ENCODE measurements at regions not wholly inside any gene's neighbourhood (a gene's known extent, or its start where the extent isn't known, plus 50 kb on each side); places are given as distances from the start of the nearest gene placed in this dataset.

GRCh38 chr5:110913221-110913620, 158.3 kb upstream of the TSLP start:
- ATAC-seq: no peak

GRCh38 chr5:110916381-110917049, 155.0 kb upstream of the TSLP start:
- 22 to 33% (median 25%) methylated on average over 6 of the region's 6 CpGs for WGBS, 4 donors
- no peak overlapping the region for H3K4me3 ChIP-seq
- no peaks in the 10 kb centered on the region for H3K36me3 ChIP-seq
- intact Hi-C loops (cut with DNase I): loop anchor here in 1 of 10 donors (5.0 kb wide), 1 partner anchor 156 kb away; the partner anchor contains the start of gene TSLP
- H3K27ac ChIP-seq: peak overlapping the region in 11 of 12 donors; percentile 52 to 85 (median 71)
- no peak for DNase-seq
- no peak for TF ChIP-seq CTCF (IDR thresholded peaks at IDR 0.05)
- TF ChIP-seq POLR2A (IDR thresholded peaks at IDR 0.05): no peak
- H3K9me3 ChIP-seq: no peaks in the 10 kb centered on the region
- peaks cover 0 to 38% (median 8%) of the 10 kb centered on the region in 12 donors for H3K4me1 ChIP-seq
- ATAC-seq: peak; percentile 77 to 87 (median 83)
- no peaks in the 10 kb centered on the region for H3K27me3 ChIP-seq

More at GRCh38 chr5:110913221-110913620, 158.3 kb upstream of the TSLP start:
- Histone ChIP-seq H3K4me3 (no peak overlapping the region), H3K9me3 (no peaks in the 10 kb centered on the region), H3K27ac (no peak overlapping the region), H3K27me3 (no peaks in the 10 kb centered on the region), H3K4me1 (peaks cover 0 to 31% (median 12%) of the 10 kb centered on the region in 12 donors), H3K36me3 (no peaks in the 10 kb centered on the region)
- intact Hi-C loops (cut with DNase I): no loop called here
- WGBS, 4 donors: 93 to 99% (median 95%) methylated on average over 1 of the region's 1 CpG
- TF ChIP-seq POLR2A (IDR thresholded peaks at IDR 0.05) (no peak), CTCF (IDR thresholded peaks at IDR 0.05) (no peak)
- DNase-seq: no peak

GRCh38 chr5:110917161-110917875, 154.2 kb upstream of the TSLP start:
- 25 to 51% (median 32%) methylated on average over 6 of the region's 6 CpGs for WGBS, 4 donors
- peaks cover 0 to 38% (median 8%) of the 10 kb centered on the region in 12 donors for H3K4me1 ChIP-seq
- no peak overlapping the region for H3K4me3 ChIP-seq
- intact Hi-C loops (cut with DNase I): loop anchor here in 1 of 10 donors (5.0 kb wide), 1 partner anchor 155 kb away; the partner anchor contains the start of gene TSLP
- peak overlapping the region; percentile 50 to 85 (median 70) for H3K27ac ChIP-seq
- no peak for TF ChIP-seq CTCF (IDR thresholded peaks at IDR 0.05)
- TF ChIP-seq POLR2A (IDR thresholded peaks at IDR 0.05): no peak
- no peaks in the 10 kb centered on the region for H3K9me3 ChIP-seq
- no peaks in the 10 kb centered on the region for H3K36me3 ChIP-seq
- DNase-seq (peak in 2 of 5 donors; percentile 9 to 30), ATAC-seq (peak; percentile 54 to 81 (median 69))
- no peaks in the 10 kb centered on the region for H3K27me3 ChIP-seq

GRCh38 chr5:110918683-110919082, 152.8 kb upstream of the TSLP start:
- peaks cover 0 to 38% (median 8%) of the 10 kb centered on the region in 12 donors for H3K4me1 ChIP-seq
- intact Hi-C loops (cut with DNase I): loop anchor here in 1 of 10 donors (5.0 kb wide), 1 partner anchor 154 kb away; the partner anchor contains the start of gene TSLP
- peak; percentile 39 to 64 (median 62) for ATAC-seq
- DNase-seq: no peak
- peak overlapping the region in 11 of 12 donors; percentile 52 to 85 (median 71) for H3K27ac ChIP-seq
- TF ChIP-seq CTCF (IDR thresholded peaks at IDR 0.05) (no peak), POLR2A (IDR thresholded peaks at IDR 0.05) (no peak)
- H3K27me3 ChIP-seq: no peaks in the 10 kb centered on the region
- WGBS, 4 donors: 13 to 26% (median 19%) methylated on average over 1 of the region's 1 CpG
- no peak overlapping the region for H3K4me3 ChIP-seq
- no peaks in the 10 kb centered on the region for H3K9me3 ChIP-seq
- H3K36me3 ChIP-seq: no peaks in the 10 kb centered on the region
